Skeletal muscle tissue (tissue), 3 donors: ENCODE measurements at regions not wholly inside any gene's neighbourhood (a gene's known extent, or its start where the extent isn't known, plus 50 kb on each side); places are given as distances from the start of the nearest gene placed in this dataset.

Source experiments
- H3K27ac ChIP-seq: one replicate; pipeline ENCODE4 v1.7.0; 2013; ENCODE audit warnings: mild to moderate bottlenecking, low read depth, low read length, inconsistent platforms
- H3K27me3 ChIP-seq, 3 donors: one replicate each; pipeline ENCODE4 v1.7.0; 2013; ENCODE audit warnings: low read length in 3 of 3; ENCODE audit not compliant: control insufficient read depth in 3 of 3, insufficient read depth in 3 of 3
- H3K36me3 ChIP-seq, 3 donors: one replicate each; pipeline ENCODE4 v1.7.0; 2013; ENCODE audit warnings: low read length in 3 of 3; ENCODE audit not compliant: control insufficient read depth in 3 of 3, insufficient read depth in 3 of 3
- H3K4me1 ChIP-seq, 3 donors: one replicate each; pipeline ENCODE4 v1.7.0; 2013; ENCODE audit warnings: low read length in 3 of 3, mild to moderate bottlenecking in 3 of 3; ENCODE audit not compliant: control insufficient read depth in 3 of 3, insufficient read depth in 3 of 3
- H3K4me3 ChIP-seq, 3 donors: one replicate each; pipeline ENCODE4 v1.7.0; 2013; ENCODE audit warnings: low read length in 3 of 3
- H3K9ac ChIP-seq, 3 donors: one replicate each; pipeline ENCODE4 v1.7.0; 2013; ENCODE audit warnings: low read length in 3 of 3, mild to moderate bottlenecking in 3 of 3, moderate library complexity in 2 of 3, low read depth in 1 of 3
- H3K9me3 ChIP-seq, 3 donors: one replicate each; pipeline ENCODE4 v1.7.0; 2013; ENCODE audit warnings: low read length in 3 of 3; ENCODE audit not compliant: control insufficient read depth in 3 of 3
- donor health status: Osteomylitis.

GRCh38 chr17:77363821-77364361 is 223.1 kb downstream of the SEC14L1 start:
- Histone ChIP-seq H3K36me3 (no peaks in the 10 kb centered on the region), H3K9me3 (no peaks in the 10 kb centered on the region), H3K27me3 (no peaks in the 10 kb centered on the region), H3K9ac (peak overlapping the region in 1 of 3 donors; percentile 0), H3K27ac (no peak overlapping the region), H3K4me3 (no peak overlapping the region), H3K4me1 (peaks cover 31 to 53% (median 38%) of the 10 kb centered on the region in 3 donors)

- Histone ChIP-seq H3K9ac (no peak overlapping the region), H3K36me3 (no peaks in the 10 kb centered on the region), H3K9me3 (no peaks in the 10 kb centered on the region), H3K27me3 (no peaks in the 10 kb centered on the region), H3K27ac (no peak overlapping the region), H3K4me3 (no peak overlapping the region), H3K4me1 (peaks cover 31 to 57% (median 41%) of the 10 kb centered on the region in 3 donors)
Measured at GRCh38 chr17:77364381-77364911, 223.7 kb downstream of the SEC14L1 start.

- H3K4me3 ChIP-seq: no peak overlapping the region
- H3K36me3 ChIP-seq: no peaks in the 10 kb centered on the region
- no peaks in the 10 kb centered on the region for H3K9me3 ChIP-seq
- no peaks in the 10 kb centered on the region for H3K27me3 ChIP-seq
- peaks cover 31 to 63% (median 46%) of the 10 kb centered on the region in 3 donors for H3K4me1 ChIP-seq
- H3K9ac ChIP-seq: peak overlapping the region in 1 of 3 donors; percentile 64
- peak overlapping the region; percentile 72 for H3K27ac ChIP-seq
Measured at GRCh38 chr17:77364941-77365583, 224.3 kb downstream of the SEC14L1 start.

- H3K4me1 ChIP-seq: peaks cover 37 to 69% (median 51%) of the 10 kb centered on the region in 3 donors
- H3K9ac ChIP-seq: peak overlapping the region in 2 of 3 donors; percentile 14 to 64
- H3K4me3 ChIP-seq: no peak overlapping the region
- H3K27ac ChIP-seq: peak overlapping the region; percentile 72
- no peaks in the 10 kb centered on the region for H3K36me3 ChIP-seq
- H3K27me3 ChIP-seq: no peaks in the 10 kb centered on the region
- H3K9me3 ChIP-seq: no peaks in the 10 kb centered on the region
Measured at GRCh38 chr17:77365584-77366186, 224.9 kb downstream of the SEC14L1 start.

GRCh38 chr17:77366206-77366557 is 225.4 kb downstream of the SEC14L1 start:
- Histone ChIP-seq H3K9me3 (no peaks in the 10 kb centered on the region), H3K4me1 (peaks cover 42 to 74% (median 55%) of the 10 kb centered on the region in 3 donors), H3K27me3 (no peaks in the 10 kb centered on the region), H3K36me3 (no peaks in the 10 kb centered on the region), H3K27ac (peak overlapping the region; percentile 72), H3K9ac (no peak overlapping the region), H3K4me3 (no peak overlapping the region)

GRCh38 chr17:77366558-77367245 is 225.9 kb downstream of the SEC14L1 start:
- Histone ChIP-seq H3K27me3 (no peaks in the 10 kb centered on the region), H3K27ac (peak overlapping the region; percentile 72), H3K4me3 (no peak overlapping the region), H3K9me3 (no peaks in the 10 kb centered on the region), H3K4me1 (peaks cover 47 to 79% (median 61%) of the 10 kb centered on the region in 3 donors), H3K9ac (no peak overlapping the region), H3K36me3 (no peaks in the 10 kb centered on the region)

- Histone ChIP-seq H3K27me3 (no peaks in the 10 kb centered on the region), H3K9ac (no peak overlapping the region), H3K4me1 (peaks cover 45 to 79% (median 58%) of the 10 kb centered on the region in 3 donors), H3K9me3 (no peaks in the 10 kb centered on the region), H3K27ac (no peak overlapping the region), H3K4me3 (no peak overlapping the region), H3K36me3 (no peaks in the 10 kb centered on the region)
Measured at GRCh38 chr17:77369544-77369971, 228.8 kb downstream of the SEC14L1 start.

- Histone ChIP-seq H3K9me3 (no peaks in the 10 kb centered on the region), H3K27me3 (no peaks in the 10 kb centered on the region), H3K27ac (no peak overlapping the region), H3K4me3 (no peak overlapping the region), H3K36me3 (no peaks in the 10 kb centered on the region), H3K9ac (no peak overlapping the region), H3K4me1 (peaks cover 48 to 79% (median 61%) of the 10 kb centered on the region in 3 donors)
Measured at GRCh38 chr17:77370586-77370985, 229.8 kb downstream of the SEC14L1 start.

GRCh38 chr17:77371117-77371887 is 230.5 kb downstream of the SEC14L1 start:
- Histone ChIP-seq H3K4me3 (peak overlapping the region in 2 of 3 donors; percentile 29 to 63), H3K9me3 (no peaks in the 10 kb centered on the region), H3K4me1 (peaks cover 46 to 79% (median 61%) of the 10 kb centered on the region in 3 donors), H3K36me3 (no peaks in the 10 kb centered on the region), H3K9ac (peak overlapping the region in 2 of 3 donors; percentile 71 to 84), H3K27me3 (no peaks in the 10 kb centered on the region), H3K27ac (peak overlapping the region; percentile 77)
